ENCODE measurements at regions not wholly inside any gene's neighbourhood (a gene's known extent, or its start where the extent isn't known, plus 50 kb on each side); places are given as distances from the start of the nearest gene placed in this dataset.

DNA sequence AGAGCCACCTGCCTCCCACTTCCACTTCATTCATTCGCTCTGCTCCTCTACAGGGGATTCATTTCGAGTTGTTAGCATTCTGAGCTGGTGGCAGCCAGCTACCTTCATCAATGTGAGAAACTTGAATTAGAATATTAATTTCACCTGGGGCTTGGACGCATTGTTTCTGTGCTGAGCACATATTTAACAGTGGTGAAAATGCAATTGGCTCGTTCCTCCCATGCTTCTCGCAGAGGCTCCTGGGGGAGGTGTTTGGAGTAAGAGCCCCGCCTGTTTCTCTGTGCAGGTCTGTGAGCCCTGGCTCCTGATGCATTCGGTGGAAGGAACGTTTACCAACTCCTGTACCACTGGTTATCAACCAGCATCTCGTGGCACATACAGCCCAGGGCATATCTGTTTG is 141.5 kb downstream of the AACS start:
- Histone ChIP-seq H3K14ac (ENCODE audit: insufficient read length) (no peak overlapping the region), H2BK5ac (ENCODE audit: low read depth, low read length) (no peak overlapping the region), H3K9ac (replicated peaks in 1 of 4; ENCODE audit: extremely low read depth in 1 of 4, low read depth in 3 of 4, low read length in 3 of 4) (no peak overlapping the region), H3K23ac (ENCODE audit: insufficient read length) (no peak overlapping the region), H2AFZ (ENCODE audit: low read length) (no peak overlapping the region), H4K20me1 (replicated peaks in 1 of 2; ENCODE audit: control insufficient read depth in 1 of 2, insufficient read depth in 2 of 2, low read length in 2 of 2) (peaks cover 17 to 34% of the 10 kb centered on the region in 2 experiments), H3K27me3 (replicated peaks in 1 of 4; ENCODE audit: control insufficient read depth in 3 of 4, extremely low read depth in 1 of 4, insufficient read depth in 3 of 4, low read length in 3 of 4) (no peaks in the 10 kb centered on the region), H3K18ac (ENCODE audit: extremely low read depth, low read length) (no peak overlapping the region), H2BK20ac (ENCODE audit: low read length) (no peak overlapping the region), H3K79me1 (ENCODE audit: low read depth, low read length) (peaks cover 17% of the 10 kb centered on the region), H3K23me2 (ENCODE audit: low read depth, low read length) (no peaks in the 10 kb centered on the region), H3K36me3 (ENCODE audit: control insufficient read depth in 2 of 4, insufficient read depth in 4 of 4, low read length in 3 of 4) (peaks cover 0 to 6% (median 2%) of the 10 kb centered on the region in 4 experiments; a peak in 2 of 8 replicates), H3K9me3 (ENCODE audit: insufficient read depth in 2 of 2, low read depth in 1 of 2, low read length in 1 of 2) (peaks cover 0 to 3% of the 10 kb centered on the region in 2 experiments; a peak in 1 of 4 replicates), H3K27ac (ENCODE audit: low read depth, low read length) (no peak overlapping the region), H3K4me3 (ENCODE audit: extremely low read depth in 1 of 4, insufficient read depth in 2 of 4, low read depth in 3 of 4, low read length in 4 of 4) (no peak overlapping the region), H3K56ac (replicated peaks; ENCODE audit: insufficient read length, low read depth, low read length) (no peak overlapping the region), H3K4me2 (ENCODE audit: insufficient read depth in 1 of 2, low read depth in 2 of 2, low read length in 2 of 2) (no peak overlapping the region), H3K4ac (replicated peaks; ENCODE audit: insufficient read length, low read depth, low read length) (no peak overlapping the region), H4K5ac (ENCODE audit: insufficient read length, low read depth, low read length) (no peak overlapping the region), H4K8ac (ENCODE audit: extremely low read depth, insufficient read depth, low read length) (no peak overlapping the region), H2AK5ac (ENCODE audit: low read depth, low read length) (peak overlapping the region; percentile 68; the same call in 1 of the 2 replicates), H2BK15ac (ENCODE audit: low read length) (no peak overlapping the region), H2BK120ac (replicated peaks; ENCODE audit: low read depth, low read length) (no peak overlapping the region), H3K79me2 (ENCODE audit: control insufficient read depth in 1 of 2, insufficient read depth in 2 of 2, low read length in 2 of 2) (peaks cover 0 to 93% of the 10 kb centered on the region in 2 experiments; a peak in 3 of 4 replicates), H2BK12ac (ENCODE audit: low read depth, low read length) (no peak overlapping the region), H3K4me1 (replicated peaks in 1 of 4; ENCODE audit: control insufficient read depth in 3 of 4, insufficient read depth in 4 of 4, low read length in 3 of 4) (peaks cover 6 to 21% (median 12%) of the 10 kb centered on the region in 4 experiments), H4K91ac (replicated peaks; ENCODE audit: insufficient read length, low read length) (no peak overlapping the region)
- WGBS, 2 experiments (ENCODE audit: extremely low coverage in 1 of 2, insufficient coverage in 1 of 2, insufficient read length in 1 of 2, insufficient replicate concordance in 2 of 2, low coverage in 1 of 2, low lambda C conversion rate in 2 of 2, missing lambda C conversion rate in 1 of 2) = 80% methylated on average over 9 of the region's 9 CpGs; no CpG with 5 or more reads in 1 of the 2 experiments
- DNase-seq (ENCODE audit: low read depth in 1 of 2, low spot score in 2 of 2) = no peak
- TF ChIP-seq SIRT6 (IDR thresholded peaks at IDR 0.05; ENCODE audit: low read length) (no peak), SP4 (IDR thresholded peaks at IDR 0.05; ENCODE audit: low read length) (no peak), SUZ12 (IDR thresholded peaks at IDR 0.05; ENCODE audit: low read length) (no peak), TAF7 (optimal IDR thresholded peaks at IDR 0.05; ENCODE audit: borderline replicate concordance, low read depth, low read length) (no peak)
- CTCF ChIA-PET (ENCODE audit: partially characterized antibody) = interaction anchor here (0.9 to 7.9 kb wide), 9 partner anchors 8 to 198 kb away, joined by 3 to 46 read pairs (median 4); no protein-coding TSS in a partner anchor
- POLR2A ChIA-PET (ENCODE audit: partially characterized antibody) = interaction anchor here (1.0 to 2.8 kb wide), 3 partner anchors 9 to 21 kb away, joined by 4 to 10 read pairs (median 5); no protein-coding TSS in a partner anchor
- FAIRE-seq = no peak
